AML-193 (cell line): ENCODE measurements at regions not wholly inside any gene's neighbourhood (a gene's known extent, or its start where the extent isn't known, plus 50 kb on each side); places are given as distances from the start of the nearest gene placed in this dataset.
"Not testable (repeated sequence)": the region's sequence is repeated elsewhere in the genome, so short reads cannot be mapped to it uniquely, and the experiment has no call there.

ENCODE experiments used
- DNase-seq, 2 experiments: peaks; one replicate each; lab custom pipeline; 2025; lab: John Stamatoyannopoulos, UW

DNA sequence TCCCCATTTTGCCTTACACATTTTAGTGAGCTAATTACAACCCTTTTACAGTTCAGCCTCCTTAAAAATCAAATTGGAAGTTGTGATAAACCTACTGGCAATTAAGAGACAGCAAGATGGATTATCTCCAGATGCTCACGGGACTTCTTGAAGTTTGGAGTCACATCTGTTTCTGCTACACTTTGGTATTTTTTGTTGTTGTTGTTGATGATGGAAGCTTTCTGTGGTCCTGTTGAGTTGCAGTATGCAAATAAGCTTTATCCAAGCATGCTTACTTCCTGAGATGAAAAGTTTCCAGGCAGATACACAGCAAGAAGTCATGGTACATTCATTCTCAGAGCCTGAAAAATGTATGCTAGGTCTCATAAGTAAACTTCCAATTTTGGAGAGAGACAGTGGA, 670.0 kb upstream of the AMOT start:
- no peak for DNase-seq

DNA sequence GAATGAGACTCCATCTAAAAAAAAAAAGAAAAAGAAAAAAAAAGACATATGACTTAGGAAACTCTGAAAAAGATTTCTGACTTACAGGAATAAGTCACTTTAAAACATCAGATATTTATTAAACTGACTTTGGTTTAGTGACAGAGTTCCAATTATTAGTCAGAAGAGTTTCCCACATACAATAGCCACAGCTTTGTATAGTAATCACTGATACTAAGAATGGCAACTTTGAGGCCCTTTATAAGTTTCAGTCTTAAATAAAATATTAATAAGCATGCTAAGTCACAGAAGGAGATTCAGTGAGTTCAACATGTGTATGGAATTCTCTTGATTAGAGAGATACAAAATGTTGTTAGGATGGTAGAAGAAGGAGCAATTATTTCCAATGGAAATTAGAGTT, 652.3 kb upstream of the AMOT start:
- no peak for DNase-seq

DNA sequence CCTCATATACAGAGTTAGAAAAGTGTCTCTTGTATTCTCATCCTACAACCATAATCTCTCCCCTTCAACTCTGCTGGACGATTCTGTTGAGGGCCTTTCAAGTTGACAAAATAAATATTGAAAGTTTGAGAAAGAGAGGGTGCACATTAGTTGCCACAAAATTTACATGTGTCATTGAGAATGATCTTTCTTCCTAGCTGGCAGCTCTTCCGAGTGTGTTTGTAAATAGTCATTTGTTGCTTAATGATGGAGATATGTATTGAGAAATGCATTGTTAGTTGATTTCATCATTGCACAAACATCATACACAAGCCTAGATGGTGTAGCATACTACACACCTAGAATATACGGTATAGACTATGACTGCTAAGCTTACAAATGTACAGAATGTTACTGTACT, 632.8 kb upstream of the AMOT start:
- DNase-seq, result no peak

DNA sequence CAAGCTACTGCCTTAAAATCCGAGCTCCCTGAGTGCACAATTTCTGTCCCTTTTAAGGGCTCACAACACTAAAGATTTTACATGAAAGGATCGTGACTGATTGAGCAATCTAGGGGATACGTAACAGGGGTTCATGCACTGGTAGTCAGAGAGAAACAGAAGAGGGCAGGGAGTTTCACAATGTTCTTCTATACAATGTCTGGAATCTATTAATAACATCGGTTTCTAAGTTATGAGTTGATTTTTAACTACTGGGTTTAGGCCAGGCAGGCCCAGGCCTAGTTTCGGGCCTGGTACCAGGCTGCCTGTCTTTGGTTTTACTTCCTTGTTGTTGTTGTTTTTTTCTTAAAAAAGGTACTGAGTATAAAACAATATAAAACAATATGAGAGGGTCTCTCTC, 632.4 kb upstream of the AMOT start:
- DNase-seq, result not testable (repeated sequence)

DNA sequence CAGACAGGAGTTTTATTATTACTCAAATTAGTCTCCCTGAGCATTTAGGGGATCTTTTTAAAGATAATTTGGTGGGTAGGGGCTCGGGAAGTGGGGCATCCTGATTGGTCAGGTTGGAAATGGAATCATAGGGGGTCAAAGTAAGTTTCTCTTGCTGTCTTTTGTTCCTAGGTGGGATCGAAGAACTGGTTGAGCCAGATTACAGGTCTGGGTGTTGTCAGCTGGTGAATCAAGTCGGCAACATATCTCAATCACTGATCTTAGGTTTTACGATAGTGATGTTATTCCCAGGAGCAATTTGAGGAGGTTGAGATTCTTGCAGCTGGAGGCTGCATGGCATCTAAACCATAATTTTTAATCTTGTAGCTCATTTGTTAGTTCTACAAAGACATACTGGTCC, 629.5 kb upstream of the AMOT start:
- DNase-seq, result no peak

DNA sequence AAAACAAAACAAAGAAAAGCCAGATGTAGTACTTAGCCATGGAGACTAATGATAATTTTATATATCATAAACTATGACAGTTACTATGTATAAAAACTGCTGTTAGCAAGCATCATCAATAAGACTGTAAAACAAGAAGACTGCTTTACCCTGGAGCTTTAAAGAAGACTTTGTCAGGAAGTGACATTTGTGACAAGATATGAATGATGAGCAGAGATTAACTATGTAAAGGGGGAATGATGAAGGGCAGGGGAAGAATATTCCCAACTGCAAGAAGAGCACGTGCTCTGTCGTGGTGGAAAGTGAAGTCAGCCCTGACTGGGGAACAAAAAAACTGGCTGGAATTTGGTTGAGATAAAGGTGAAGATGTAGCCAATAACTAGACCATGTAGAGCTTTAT, 617.1 kb upstream of the AMOT start:
- DNase-seq, result no peak

DNA sequence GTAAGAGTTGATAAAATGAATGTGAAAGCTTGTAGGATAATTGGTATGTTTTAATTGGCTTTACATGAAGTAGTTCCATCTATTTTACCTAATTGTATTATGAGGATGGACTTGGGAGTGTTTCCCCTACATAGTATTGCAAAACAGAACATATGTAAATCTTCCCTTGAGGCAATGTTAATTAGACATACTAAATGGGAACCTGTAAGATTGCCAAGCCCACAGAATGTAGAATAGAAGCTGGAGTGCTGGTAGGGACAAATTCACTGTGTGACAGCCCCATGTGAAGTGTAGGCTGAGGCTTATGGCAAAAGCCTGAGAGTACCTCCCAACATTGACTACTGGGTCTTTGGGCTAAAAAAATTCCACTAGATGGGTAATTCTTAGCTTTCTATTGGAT, 615.0 kb upstream of the AMOT start:
- DNase-seq, result no peak

DNA sequence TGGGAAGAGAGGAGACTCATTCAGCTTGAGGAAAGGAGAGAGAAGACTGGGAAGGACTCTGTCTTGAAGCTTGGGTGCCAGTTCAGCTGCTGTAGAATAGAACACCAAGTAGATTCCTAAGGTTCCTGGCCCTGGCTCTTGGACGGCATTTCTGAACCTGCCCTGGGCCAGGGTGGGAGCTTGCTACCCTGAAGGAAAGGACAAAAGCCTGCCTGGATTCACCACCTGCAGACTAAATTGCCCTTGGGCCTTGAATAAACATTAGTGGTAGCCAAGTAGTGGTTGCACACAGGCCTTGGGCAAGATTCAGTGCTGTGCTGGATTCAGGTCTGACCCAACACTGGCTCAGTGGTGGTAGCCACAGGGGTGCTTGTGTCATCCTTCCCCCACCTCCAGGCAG, 588.4 kb upstream of the AMOT start:
- DNase-seq, result no peak

DNA sequence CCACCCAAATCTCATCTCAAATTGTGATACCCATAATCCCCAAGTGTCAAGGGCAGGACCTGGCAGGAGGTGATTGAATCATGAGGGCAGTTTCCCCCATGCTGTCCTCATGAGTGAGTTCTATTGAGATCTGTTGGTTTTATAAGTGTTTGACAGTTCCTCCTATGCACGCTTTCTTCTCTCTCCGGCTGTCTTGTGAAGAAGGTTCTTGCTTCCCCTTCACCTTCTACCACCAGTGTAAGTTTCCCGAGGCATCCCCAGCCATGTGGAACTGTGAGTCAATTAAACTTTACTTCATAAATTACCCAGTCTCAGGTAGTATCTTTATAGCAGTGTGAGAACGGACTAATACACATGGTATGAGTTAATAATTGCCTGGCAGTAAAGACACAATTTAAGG, 581.7 kb upstream of the AMOT start:
- DNase-seq, result no peak

DNA sequence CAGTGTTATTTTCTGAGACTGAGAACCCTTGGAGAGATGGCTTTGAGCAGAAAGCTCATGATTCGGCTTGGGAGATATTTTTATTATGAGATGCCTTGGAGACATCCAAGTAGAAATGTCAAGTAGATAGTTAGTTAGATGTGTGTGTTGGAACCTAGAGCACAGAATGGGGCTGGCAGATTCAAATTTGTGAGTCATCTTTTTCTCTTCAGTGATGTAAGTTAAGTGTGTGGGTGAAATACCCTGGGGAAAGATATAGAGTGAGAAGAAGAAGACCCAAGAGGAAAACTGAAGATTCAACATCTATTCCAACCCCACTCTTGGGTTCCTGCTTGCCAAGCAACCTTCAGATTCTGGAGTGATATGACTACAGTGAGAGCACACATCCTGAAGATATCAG, 580.8 kb upstream of the AMOT start:
- no peak for DNase-seq

DNA sequence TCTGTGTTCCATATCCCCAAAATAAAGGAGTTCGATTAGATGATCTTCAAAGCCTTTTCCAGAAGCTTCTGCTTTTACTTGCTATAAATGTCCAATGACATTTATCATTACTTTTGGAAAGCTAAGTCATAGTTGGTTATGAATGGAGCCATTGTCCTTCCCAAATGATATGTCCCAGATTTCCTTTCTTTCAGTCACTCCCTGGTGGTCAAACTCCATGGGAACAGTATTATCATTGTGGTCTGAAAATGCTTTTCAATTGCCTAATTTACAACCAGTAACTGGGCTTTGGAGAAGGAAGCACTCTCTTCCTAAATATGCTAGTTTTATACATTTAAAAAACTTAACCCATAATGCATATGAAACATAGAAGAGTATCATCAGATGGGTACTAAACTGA, 571.5 kb upstream of the AMOT start:
- DNase-seq, result no peak

DNA sequence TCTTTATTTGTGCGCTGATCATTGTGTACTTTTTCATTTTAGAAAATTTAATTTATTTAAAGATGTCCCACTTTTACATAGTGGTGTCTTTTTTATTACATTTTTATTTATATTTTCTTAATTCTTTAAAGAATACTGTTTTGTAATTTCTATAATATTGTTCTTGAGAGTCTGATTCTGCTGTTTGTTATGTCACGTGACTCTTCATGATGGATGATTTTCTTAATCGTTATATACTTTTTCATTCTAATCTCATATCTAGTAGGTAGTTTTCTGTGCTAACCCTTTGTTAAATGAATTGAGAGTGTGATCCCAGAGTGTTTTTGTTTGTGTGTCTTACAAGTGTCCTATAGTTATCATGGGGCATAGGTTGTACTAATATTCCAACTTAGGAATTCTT, 568.2 kb upstream of the AMOT start:
- no peak for DNase-seq

DNA sequence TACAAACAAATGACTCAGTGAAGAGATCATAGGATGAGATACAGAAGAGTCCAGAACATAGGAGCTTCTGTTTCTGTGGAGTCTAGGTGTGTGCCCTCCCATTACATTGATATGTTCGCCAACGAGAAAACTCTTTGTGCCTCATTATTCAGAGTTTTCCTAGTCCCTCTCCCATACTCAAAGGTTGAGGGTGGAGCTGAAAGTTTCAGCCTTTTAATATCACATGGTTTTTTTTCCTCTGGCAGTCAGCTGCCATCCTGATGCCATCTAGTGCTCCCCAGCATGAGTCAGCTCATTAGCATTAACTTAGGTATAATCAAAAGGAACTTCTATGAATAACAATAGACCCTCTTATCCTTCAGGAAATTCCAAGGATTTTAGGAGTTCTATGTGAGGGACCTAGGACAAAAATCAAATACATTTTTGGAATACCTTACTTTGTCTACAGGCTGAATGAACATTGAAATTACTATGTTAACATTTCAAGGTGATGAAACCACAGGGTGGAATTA, 559.6 kb upstream of the AMOT start:
- no peak for DNase-seq

DNA sequence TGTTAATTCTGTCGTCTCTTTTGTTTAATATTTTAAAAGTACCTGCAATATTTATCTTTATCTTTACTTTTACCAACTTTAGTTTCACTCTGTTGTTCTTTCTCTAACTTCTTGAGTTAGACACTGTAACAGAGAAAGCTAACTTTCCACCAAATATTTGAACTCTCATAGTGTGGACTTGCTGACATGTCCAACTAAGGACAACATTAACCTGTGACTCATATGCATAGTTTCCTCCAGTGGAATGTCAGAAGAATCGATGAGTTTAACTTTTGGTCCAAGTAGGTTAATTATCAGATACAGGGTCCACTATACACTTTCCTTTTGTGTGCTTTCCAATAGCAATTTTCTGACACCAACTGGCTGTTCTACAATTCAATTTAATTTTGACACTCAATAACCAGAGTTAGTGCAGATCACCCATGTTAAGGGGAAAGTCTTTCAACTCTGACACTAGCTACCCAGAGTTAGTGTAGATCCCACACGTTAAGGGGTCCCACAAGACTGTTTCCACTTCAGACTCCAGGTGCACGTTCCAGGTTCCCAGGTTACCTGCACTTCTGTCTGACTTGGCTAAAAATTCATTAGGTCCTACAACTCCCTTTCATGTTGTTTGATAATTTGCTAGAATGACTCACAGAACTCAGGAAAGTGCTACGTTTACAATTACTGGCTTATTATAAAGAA, 559.0 kb upstream of the AMOT start:
- no peak for DNase-seq

DNA sequence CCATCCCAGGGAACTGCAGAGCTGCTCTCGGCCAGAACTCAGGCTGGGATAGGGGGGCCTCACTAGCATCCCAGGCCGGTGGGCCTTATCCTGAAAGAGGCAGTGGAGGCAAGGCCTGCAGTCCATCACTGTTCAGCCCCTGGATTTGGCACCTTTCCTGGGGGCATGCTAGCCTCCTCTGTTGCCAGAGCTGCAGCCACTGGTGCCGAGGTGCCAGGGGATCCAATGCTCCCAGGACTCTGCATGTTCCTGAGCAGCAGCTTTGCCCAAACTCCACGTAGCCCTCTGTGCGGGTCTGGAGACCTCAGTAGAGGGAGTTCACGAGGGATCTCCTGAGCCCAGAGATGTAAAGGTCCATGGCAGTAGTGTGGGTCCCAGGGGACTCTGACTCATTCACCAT, 551.7 kb upstream of the AMOT start:
- DNase-seq, result no peak

DNA sequence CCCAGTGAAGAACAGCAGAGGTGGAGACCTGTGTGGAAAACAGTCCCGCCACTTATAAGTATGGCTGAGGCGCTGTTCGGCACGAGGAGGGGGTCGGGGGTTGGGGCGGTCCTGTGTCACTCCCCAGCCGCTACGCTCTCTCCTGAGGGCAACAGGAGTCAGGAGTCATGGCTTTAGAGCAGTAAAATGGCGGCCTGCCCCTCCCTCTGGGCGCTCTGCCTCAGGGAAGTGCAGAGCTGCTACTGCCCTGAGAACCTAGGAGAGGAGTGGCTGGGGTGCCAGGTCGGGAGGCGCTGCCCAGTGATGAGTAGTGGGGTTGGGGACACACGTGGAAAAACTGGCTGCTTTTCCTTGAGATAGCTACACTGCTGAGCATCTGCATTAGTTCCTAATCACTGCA, 551.2 kb upstream of the AMOT start:
- no peak for DNase-seq

DNA sequence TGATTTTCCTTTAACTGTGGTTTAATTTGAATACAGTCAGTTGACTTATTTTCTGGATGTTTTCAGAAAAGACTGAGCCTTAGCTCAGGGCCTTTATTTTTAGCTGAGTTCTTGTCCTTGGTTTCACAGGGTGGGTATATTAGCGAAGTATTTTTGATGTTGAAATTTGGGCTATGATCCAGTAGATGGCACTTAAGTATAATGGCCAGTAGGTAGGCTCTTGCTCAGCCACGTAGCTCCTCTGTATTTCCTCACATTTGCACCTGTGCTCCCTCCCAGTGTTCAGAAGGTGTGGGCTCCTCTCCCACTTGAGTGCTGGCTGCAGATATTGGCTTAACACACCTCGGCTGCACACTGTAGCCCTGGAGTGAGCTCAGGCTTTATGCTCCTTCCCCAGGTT, 549.9 kb upstream of the AMOT start:
- DNase-seq, result no peak

DNA sequence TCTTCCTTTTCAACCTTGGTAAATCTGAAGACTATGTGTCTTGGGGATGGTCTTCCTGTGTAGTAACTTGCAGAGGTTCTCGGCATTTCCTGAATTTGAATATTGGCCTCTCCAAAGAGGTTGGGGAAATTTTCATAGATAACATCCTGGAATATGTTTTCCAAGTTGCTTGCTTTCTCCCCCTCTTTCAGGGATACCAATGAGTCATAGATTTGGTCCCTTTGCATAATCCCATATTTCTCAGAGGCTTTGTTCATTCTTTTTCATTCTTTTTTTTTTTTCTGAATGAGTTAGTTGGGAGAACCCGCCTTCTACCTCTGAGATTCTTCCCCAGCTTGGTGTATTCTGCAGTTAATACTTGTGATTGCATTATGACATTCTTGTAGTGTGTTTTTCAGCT, 549.2 kb upstream of the AMOT start:
- no peak for DNase-seq

DNA sequence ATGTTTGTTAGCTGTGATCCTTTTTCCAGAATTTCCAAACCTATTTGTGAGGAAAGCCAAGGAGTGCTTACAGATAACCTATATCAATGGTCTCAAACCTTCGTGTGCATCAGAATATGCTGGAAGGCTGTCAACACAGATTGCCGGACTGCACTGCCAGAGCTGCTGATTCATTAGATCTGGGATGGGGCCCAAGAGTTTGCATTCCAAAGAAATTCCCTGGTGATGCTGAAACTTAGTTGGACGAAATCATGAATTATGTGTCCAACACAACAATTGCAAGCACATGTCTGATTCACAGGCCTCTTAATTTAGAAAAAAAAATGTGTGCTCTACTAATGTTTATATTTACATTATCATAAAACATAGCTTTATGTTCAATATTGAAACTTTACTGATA, 544.0 kb upstream of the AMOT start:
- DNase-seq, result no peak

DNA sequence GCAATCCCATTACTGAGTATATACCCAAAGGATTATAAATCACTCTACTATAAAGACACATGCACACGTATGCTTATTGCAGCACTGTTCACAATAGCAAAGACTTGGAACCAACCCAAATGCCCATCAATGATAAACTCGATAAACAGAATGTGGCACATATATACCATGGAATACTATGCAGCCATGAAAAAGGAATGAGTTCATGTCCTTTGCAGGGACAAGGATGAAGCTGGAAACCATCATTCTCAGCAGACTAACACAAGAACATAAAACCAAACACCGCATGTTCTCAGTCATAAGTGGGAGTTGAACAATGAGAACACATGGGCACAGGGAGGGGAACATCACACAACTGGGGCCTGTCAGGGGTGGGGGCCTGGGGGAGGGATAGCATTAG, 532.8 kb upstream of the AMOT start:
- not testable (repeated sequence) for DNase-seq

DNA sequence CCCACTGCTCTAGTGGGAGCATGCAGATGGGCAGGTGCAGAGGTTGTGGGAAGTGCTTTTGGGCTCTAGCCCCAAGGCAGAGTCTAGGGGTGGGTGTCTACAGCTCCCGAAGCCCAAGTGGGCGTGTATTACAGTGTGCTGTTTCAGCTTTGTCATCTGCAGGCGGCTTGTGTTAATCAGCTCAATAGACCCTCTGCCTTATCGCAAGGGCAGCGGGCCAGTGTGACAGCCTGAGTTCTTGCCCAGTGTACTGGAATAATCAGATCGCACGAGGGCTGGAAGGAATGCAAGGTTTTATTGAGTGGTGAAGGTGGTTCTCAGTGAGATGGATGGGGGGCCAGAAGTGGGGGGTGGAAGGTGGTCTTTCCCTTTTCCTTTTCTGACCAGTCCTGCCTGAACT, 529.4 kb upstream of the AMOT start:
- no peak for DNase-seq

DNA sequence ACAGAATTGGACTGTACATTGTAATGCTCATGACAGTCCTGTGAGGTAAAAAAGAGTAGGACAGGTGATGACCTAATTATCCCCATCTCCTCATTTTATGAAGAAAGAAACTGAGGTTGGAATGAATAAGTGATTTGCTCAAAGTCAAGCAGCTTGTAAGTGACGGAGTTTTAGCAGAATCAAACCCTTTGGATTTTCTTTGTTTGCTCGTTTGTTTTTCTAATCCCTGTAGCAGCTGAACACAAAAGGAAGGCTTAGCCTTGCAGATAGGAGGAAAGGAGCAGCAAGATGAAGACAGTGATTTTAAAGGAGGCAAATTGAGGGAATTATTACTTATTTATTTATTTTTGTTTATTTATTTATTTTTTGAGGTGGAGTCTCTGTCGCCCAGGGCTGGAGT, 528.4 kb upstream of the AMOT start:
- DNase-seq, result no peak

DNA sequence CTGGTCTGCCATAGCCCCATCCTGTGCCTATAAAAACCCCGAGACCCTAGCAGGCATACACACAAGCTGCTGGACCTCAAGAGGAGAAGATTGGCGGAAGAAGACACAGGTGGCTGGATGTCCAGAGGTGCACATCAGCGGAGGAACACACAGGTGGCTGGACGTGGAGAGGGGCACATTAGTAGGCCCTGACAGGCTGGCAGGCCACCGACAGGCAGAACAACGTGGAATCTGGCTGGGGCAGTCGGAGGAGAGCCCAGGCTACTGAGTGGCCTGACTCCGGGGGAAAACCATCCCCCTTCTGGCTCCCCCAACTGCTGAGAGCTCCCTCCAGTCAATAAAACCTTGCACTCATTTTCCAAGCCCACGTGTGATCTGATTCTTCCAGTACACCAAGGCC, 512.5 kb upstream of the AMOT start:
- DNase-seq, result no peak

DNA sequence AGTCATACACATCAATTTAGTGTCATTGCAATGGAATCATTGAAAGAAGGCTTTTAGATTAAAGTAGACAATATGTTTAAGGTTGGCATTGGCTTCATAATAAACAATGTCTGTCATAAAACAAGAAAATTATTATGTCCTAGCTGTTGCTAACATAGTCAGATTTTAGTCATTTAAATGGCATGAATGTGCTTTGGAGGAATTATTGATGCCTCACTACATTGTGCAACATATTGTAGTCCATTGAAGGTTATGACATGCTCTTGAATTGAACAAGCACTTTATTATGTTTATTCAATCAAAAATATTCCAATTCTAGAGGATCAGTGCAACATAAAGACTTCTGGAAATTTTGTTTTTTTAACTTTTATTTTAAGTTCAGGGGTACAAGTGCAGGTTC, 489.8 kb upstream of the AMOT start:
- DNase-seq, result no peak

DNA sequence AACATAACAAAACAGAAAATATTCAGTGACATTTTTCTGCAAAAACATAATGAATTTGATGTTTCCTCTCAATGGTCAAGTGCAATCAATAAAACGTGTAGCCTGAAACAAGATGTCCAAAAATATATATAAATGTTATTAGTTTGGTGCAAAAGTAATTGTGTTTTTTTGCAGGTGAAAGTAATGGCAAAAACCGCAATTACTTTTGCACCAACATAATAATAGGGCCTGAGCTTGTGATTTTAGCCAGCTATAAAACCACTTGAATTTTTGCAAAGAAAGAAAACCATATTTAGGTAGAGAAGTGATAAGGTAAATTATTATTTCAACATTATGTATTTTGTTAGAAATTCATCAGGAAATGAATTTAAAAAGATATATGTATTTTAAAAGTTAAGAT, 475.3 kb upstream of the AMOT start:
- DNase-seq, result no peak
